ENCODE measurements at regions not wholly inside any gene's neighbourhood (a gene's known extent, or its start where the extent isn't known, plus 50 kb on each side); places are given as distances from the start of the nearest gene placed in this dataset.

DNA sequence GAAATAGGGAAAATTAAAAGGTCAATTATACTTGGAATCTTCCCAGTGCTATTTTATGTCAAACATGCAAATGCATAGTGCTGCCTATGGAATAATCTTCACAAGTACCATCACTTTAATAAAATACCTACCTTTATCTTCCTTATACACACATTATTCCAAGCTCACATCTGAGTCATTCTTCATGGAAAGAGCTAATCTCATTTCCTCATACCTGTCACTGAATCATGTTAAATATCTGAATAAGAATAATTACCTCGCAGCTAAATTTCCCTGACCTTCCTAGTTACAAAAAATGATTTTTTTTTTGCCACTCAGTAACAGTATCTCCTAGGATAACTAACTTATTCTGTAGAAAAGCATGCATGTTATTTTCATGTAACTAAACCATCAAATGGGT is 661.4 kb upstream of the HS3ST5 start:
- TF ChIP-seq, protein P1, sequence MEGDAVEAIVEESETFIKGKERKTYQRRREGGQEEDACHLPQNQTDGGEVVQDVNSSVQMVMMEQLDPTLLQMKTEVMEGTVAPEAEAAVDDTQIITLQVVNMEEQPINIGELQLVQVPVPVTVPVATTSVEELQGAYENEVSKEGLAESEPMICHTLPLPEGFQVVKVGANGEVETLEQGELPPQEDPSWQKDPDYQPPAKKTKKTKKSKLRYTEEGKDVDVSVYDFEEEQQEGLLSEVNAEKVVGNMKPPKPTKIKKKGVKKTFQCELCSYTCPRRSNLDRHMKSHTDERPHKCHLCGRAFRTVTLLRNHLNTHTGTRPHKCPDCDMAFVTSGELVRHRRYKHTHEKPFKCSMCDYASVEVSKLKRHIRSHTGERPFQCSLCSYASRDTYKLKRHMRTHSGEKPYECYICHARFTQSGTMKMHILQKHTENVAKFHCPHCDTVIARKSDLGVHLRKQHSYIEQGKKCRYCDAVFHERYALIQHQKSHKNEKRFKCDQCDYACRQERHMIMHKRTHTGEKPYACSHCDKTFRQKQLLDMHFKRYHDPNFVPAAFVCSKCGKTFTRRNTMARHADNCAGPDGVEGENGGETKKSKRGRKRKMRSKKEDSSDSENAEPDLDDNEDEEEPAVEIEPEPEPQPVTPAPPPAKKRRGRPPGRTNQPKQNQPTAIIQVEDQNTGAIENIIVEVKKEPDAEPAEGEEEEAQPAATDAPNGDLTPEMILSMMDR (IDR thresholded peaks at IDR 0.05; ENCODE audit: low read length), result no peak
- TF ChIP-seq EZH2phosphoT487 (IDR thresholded peaks at IDR 0.05; ENCODE audit: low read length) (no peak), EZH2 (optimal IDR thresholded peaks at IDR 0.05; ENCODE audit: low read depth, low read length) (no peak)
- Histone ChIP-seq H3F3A (ENCODE audit: insufficient read depth, low read length) (no peaks in the 10 kb centered on the region), H2AFZ (ENCODE audit: low read length) (no peak overlapping the region), H3K27me3 (replicated peaks; ENCODE audit: insufficient read depth, low read length) (no peaks in the 10 kb centered on the region), H3K4me2 (ENCODE audit: low read depth, low read length) (no peak overlapping the region), H3K4me3 (ENCODE audit: low read length) (no peak overlapping the region), H3K9ac (ENCODE audit: low read length) (no peak overlapping the region), H3K4me1 (ENCODE audit: low read length) (no peaks in the 10 kb centered on the region), H3K9me3 (replicated peaks; ENCODE audit: insufficient read depth, low read length) (no peaks in the 10 kb centered on the region), H3K27ac (ENCODE audit: low read length) (no peak overlapping the region), H3K9me2 (replicated peaks; ENCODE audit: insufficient read depth, low read length) (no peaks in the 10 kb centered on the region), H3K79me2 (ENCODE audit: low read length) (no peaks in the 10 kb centered on the region), H3K36me3 (replicated peaks; ENCODE audit: insufficient read depth, low read length) (no peaks in the 10 kb centered on the region), H4K20me1 (ENCODE audit: insufficient read depth, low read length) (no peaks in the 10 kb centered on the region)
- DNase-seq, result no peak

DNA sequence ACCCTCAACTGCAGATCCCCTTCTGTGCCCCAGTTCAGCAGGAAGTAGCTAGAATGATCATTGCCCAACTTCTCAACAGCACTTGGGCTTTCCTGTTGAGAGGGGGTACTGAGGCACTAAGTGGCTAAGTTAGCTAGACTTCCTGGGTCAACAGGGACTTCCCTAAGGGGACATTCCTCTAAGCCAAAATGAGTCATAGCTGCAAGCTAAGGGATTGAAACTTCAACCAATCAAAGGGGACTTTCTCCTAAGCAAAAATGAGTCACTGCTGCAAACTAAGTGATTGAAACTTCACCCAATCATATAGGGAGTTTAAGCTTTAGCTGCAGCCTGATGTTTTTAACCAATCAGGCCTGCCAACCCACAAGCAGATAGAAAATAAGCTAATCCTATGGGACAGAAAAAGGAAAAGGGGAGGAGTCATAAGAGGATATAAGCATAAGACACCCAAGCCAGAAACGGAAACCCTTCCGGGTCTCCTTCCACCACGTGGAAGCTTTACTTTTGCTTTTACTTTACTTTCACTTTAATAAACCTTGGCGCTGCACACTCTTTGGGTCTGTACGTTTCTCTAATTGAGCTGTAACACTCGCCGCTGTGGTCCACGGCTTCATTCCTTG is 659.0 kb upstream of the HS3ST5 start:
- TF ChIP-seq EZH2 (optimal IDR thresholded peaks at IDR 0.05; ENCODE audit: low read depth, low read length) (no peak), EZH2phosphoT487 (IDR thresholded peaks at IDR 0.05; ENCODE audit: low read length) (no peak)
- TF ChIP-seq, protein P1 (IDR thresholded peaks at IDR 0.05; ENCODE audit: low read length), result no peak
- Histone ChIP-seq H3K27ac (ENCODE audit: low read length) (no peak overlapping the region), H3K4me2 (ENCODE audit: low read depth, low read length) (peak overlapping the region; percentile 27; the same call in 1 of the 2 replicates), H3K9me2 (replicated peaks; ENCODE audit: insufficient read depth, low read length) (no peaks in the 10 kb centered on the region), H3K79me2 (ENCODE audit: low read length) (no peaks in the 10 kb centered on the region), H3K27me3 (replicated peaks; ENCODE audit: insufficient read depth, low read length) (no peaks in the 10 kb centered on the region), H3F3A (ENCODE audit: insufficient read depth, low read length) (no peaks in the 10 kb centered on the region), H3K9ac (ENCODE audit: low read length) (no peak overlapping the region), H4K20me1 (ENCODE audit: insufficient read depth, low read length) (no peaks in the 10 kb centered on the region), H3K36me3 (replicated peaks; ENCODE audit: insufficient read depth, low read length) (no peaks in the 10 kb centered on the region), H3K9me3 (replicated peaks; ENCODE audit: insufficient read depth, low read length) (no peaks in the 10 kb centered on the region), H2AFZ (ENCODE audit: low read length) (peak overlapping the region; percentile 55), H3K4me3 (ENCODE audit: low read length) (peak overlapping the region; percentile 43), H3K4me1 (ENCODE audit: low read length) (no peaks in the 10 kb centered on the region)
- peak; percentile 24 for DNase-seq

DNA sequence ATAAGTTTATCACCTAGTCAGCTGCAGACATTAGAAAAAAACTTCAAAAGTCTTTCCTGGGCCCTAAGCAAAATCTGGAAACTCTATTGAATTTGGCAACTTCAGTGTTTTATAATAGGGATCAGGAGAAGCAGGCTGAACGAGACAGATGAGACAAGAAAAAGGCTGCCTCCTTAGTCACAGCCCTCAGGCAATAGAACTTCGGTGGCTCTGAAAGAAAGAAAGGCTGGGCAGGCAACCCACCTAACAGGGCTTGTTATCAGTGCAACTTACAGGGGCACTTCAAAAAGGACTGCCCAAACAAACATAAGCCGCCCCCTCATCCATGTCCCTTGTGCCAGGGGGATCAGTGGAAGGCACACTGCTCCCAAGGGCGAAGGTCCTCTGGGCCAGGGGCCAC is 657.9 kb upstream of the HS3ST5 start:
- Histone ChIP-seq H3F3A (ENCODE audit: insufficient read depth, low read length) (no peaks in the 10 kb centered on the region), H3K9ac (ENCODE audit: low read length) (no peak overlapping the region), H3K27ac (ENCODE audit: low read length) (no peak overlapping the region), H4K20me1 (ENCODE audit: insufficient read depth, low read length) (no peaks in the 10 kb centered on the region), H3K36me3 (replicated peaks; ENCODE audit: insufficient read depth, low read length) (no peaks in the 10 kb centered on the region), H3K4me3 (ENCODE audit: low read length) (no peak overlapping the region), H3K9me2 (replicated peaks; ENCODE audit: insufficient read depth, low read length) (no peaks in the 10 kb centered on the region), H2AFZ (ENCODE audit: low read length) (no peak overlapping the region), H3K27me3 (replicated peaks; ENCODE audit: insufficient read depth, low read length) (no peaks in the 10 kb centered on the region), H3K4me1 (ENCODE audit: low read length) (no peaks in the 10 kb centered on the region), H3K79me2 (ENCODE audit: low read length) (no peaks in the 10 kb centered on the region), H3K4me2 (ENCODE audit: low read depth, low read length) (no peak overlapping the region), H3K9me3 (replicated peaks; ENCODE audit: insufficient read depth, low read length) (no peaks in the 10 kb centered on the region)
- TF ChIP-seq EZH2 (optimal IDR thresholded peaks at IDR 0.05; ENCODE audit: low read depth, low read length) (no peak), EZH2phosphoT487 (IDR thresholded peaks at IDR 0.05; ENCODE audit: low read length) (no peak)
- TF ChIP-seq, protein P1 (IDR thresholded peaks at IDR 0.05; ENCODE audit: low read length), result no peak
- no peak for DNase-seq
